SK-N-SH (cell line): ENCODE measurements at regions not wholly inside any gene's neighbourhood (a gene's known extent, or its start where the extent isn't known, plus 50 kb on each side); places are given as distances from the start of the nearest gene placed in this dataset.

Experiments
- CTCF ChIA-PET: fragments of 300-600, 350-600 bp; formaldehyde crosslinking; extraction: SDS; loops from one replicate; lab custom pipeline; 2021; lab: Yijun Ruan, JAX
- POLR2A ChIA-PET: fragments of 350-600 bp; sonication (Branson Sonifier 250); formaldehyde crosslinking; extraction: SDS; loops from one replicate; lab custom pipeline; 2020; ENCODE audit warnings: antibody characterized with exemption, inconsistent platforms; lab: Yijun Ruan, JAX
- DNase-seq: peaks from one replicate; pipeline ENCODE4 v3.0.0; 2012
- H2AFZ ChIP-seq: fragments of 200-600 bp; sonication (generic); 2 replicates; pipeline ENCODE4 v1.8.1; 2016; ENCODE audit warnings: antibody characterized with exemption, mild to moderate bottlenecking, low read depth
- H3F3A ChIP-seq: fragments of 200-600 bp; sonication (generic); replicated peaks from 2 replicates; pipeline ENCODE3; 2016; ENCODE audit warnings: antibody characterized with exemption, mild to moderate bottlenecking; ENCODE audit not compliant: insufficient read depth
- H3K27ac ChIP-seq, 2 experiments: fragments of 200-500 bp in 1 of 2; fragments of 200-600 bp in 1 of 2; sonication (Bioruptor generic) in 1 of 2; sonication (generic), shearing (Covaris generic) in 1 of 2; 2 replicates each; pipeline versions ENCODE4 v1.5.1 to v1.6.1; 2014 to 2016; ENCODE audit warnings: low read depth in 2 of 2, inconsistent platforms in 1 of 2, low read length in 1 of 2, mild to moderate bottlenecking in 1 of 2, mixed read lengths in 1 of 2
- H3K27me3 ChIP-seq: fragments of 200-600 bp; sonication (generic), shearing (Covaris generic); 2 replicates; pipeline ENCODE4 v1.6.1; 2016; ENCODE audit warnings: mixed run types; ENCODE audit not compliant: insufficient read depth
- H3K36me3 ChIP-seq, 2 experiments: fragments of 200-500 bp in 1 of 2; fragments of 200-600 bp in 1 of 2; sonication (Bioruptor generic) in 1 of 2; sonication (generic) in 1 of 2; replicated peaks in 1 of 2; 2 replicates each; pipeline versions ENCODE3 to v1.5.1; 2014 to 2016; ENCODE audit warnings: low read length in 1 of 2, mild to moderate bottlenecking in 1 of 2; ENCODE audit not compliant: insufficient read depth in 2 of 2, control insufficient read depth in 1 of 2
- H3K4me1 ChIP-seq, 2 experiments: fragments of 200-500 bp in 1 of 2; fragments of 200-600 bp in 1 of 2; sonication (Bioruptor generic) in 1 of 2; sonication (generic), shearing (Covaris generic) in 1 of 2; 2 replicates each; pipeline versions ENCODE4 v1.5.1 to v1.6.1; 2014 to 2016; ENCODE audit warnings: low read depth in 1 of 2, low read length in 1 of 2, mixed run types in 1 of 2; ENCODE audit not compliant: insufficient read depth in 2 of 2, control insufficient read depth in 1 of 2
- H3K4me2 ChIP-seq: fragments of 200-600 bp; sonication (generic), shearing (Covaris generic); 2 replicates; pipeline ENCODE4 v1.6.1; 2017; ENCODE audit warnings: mixed run types
- H3K4me3 ChIP-seq, 2 experiments: fragments of 200-500 bp in 1 of 2; fragments of 200-600 bp in 1 of 2; sonication (Bioruptor generic) in 1 of 2; sonication (generic), shearing (Covaris generic) in 1 of 2; 2 replicates each; pipeline versions ENCODE4 v1.5.1 to v1.8.1; 2014 to 2016; ENCODE audit warnings: low read depth in 2 of 2, inconsistent platforms in 1 of 2, low read length in 1 of 2, mild to moderate bottlenecking in 1 of 2, mixed read lengths in 1 of 2, moderate library complexity in 1 of 2
- H3K79me2 ChIP-seq: fragments of 200-600 bp; sonication (generic); 2 replicates; pipeline ENCODE4 v1.8.1; 2017; ENCODE audit warnings: mild to moderate bottlenecking; ENCODE audit not compliant: insufficient read depth
- H3K9ac ChIP-seq: fragments of 200-600 bp; sonication (generic); 2 replicates; pipeline ENCODE4 v1.6.1; 2017; ENCODE audit warnings: mixed run types
- H3K9me2 ChIP-seq: fragments of 200-600 bp; sonication (generic); 2 replicates; pipeline ENCODE4 v1.6.1; 2017; ENCODE audit warnings: mixed run types
- H3K9me3 ChIP-seq: fragments of 200-600 bp; sonication (generic); 2 replicates; pipeline ENCODE4 v1.6.1; 2017; ENCODE audit warnings: mixed run types, mild to moderate bottlenecking, moderate library complexity
- H4K20me1 ChIP-seq: fragments of 200-600 bp; sonication (generic); 2 replicates; pipeline ENCODE4 v1.6.1; 2017; ENCODE audit warnings: mild to moderate bottlenecking, mixed run types; ENCODE audit not compliant: insufficient read depth
- EZH2phosphoT487 ChIP-seq: fragments of 200-600 bp; sonication (generic); IDR thresholded peaks from 2 replicates; pipeline ENCODE4 v1.6.1; 2017; ENCODE audit warnings: low read depth, mixed run types, mild to moderate bottlenecking, antibody characterized with exemption, moderate library complexity, borderline replicate concordance
- GATA2 ChIP-seq: sonication (generic); formaldehyde crosslinking; IDR thresholded peaks from 2 replicates; pipeline ENCODE4 v1.5.0; 2020; ENCODE audit warnings: mild to moderate bottlenecking, missing genetic modification reagents
- JUND ChIP-seq: IDR thresholded peaks from 2 replicates; pipeline ENCODE4 v1.4.0; 2012
- MEF2A ChIP-seq: IDR thresholded peaks from 2 replicates; pipeline ENCODE4 v1.4.0; 2012; ENCODE audit warnings: low read depth, borderline replicate concordance
- NFIC ChIP-seq: IDR thresholded peaks from 2 replicates; pipeline ENCODE4 v1.4.0; 2012; ENCODE audit warnings: borderline replicate concordance
- REST ChIP-seq: IDR thresholded peaks from 2 replicates; pipeline ENCODE4 v1.6.1; 2012; ENCODE audit warnings: mild to moderate bottlenecking, low read depth, low read length, moderate library complexity
- RFX5 ChIP-seq: IDR thresholded peaks from 2 replicates; pipeline ENCODE4 v1.6.1; 2012; ENCODE audit warnings: mild to moderate bottlenecking, improper control_type of control experiment, low read length
- RXRA ChIP-seq: IDR thresholded peaks from 2 replicates; pipeline ENCODE4 v1.4.0; 2012; ENCODE audit warnings: low read depth, mild to moderate bottlenecking, borderline replicate concordance
- WGBS: methylation state at CpG from one replicate; pipeline ENCODE4 v1.1.6; 2017; ENCODE audit warnings: low lambda C conversion rate; 5-methylcytosine and 5-hydroxymethylcytosine counted together
- TF ChIP-seq, protein P1 (sequence below): IDR thresholded peaks from 2 replicates; pipeline ENCODE4 v1.4.0; 2012; ENCODE audit warnings: low read depth

- Histone ChIP-seq H3K9ac (no peak overlapping the region), H3F3A (no peaks in the 10 kb centered on the region), H3K36me3 (no peaks in the 10 kb centered on the region), H3K9me3 (no peaks in the 10 kb centered on the region), H3K4me3 (no peak overlapping the region), H3K27ac (no peak overlapping the region), H3K79me2 (no peaks in the 10 kb centered on the region), H3K27me3 (no peaks in the 10 kb centered on the region), H3K9me2 (no peaks in the 10 kb centered on the region), H2AFZ (no peak overlapping the region), H3K4me1 (no peaks in the 10 kb centered on the region; a peak in 1 of 4 replicates), H3K4me2 (no peak overlapping the region), H4K20me1 (no peaks in the 10 kb centered on the region)
- WGBS: 27% methylated on average over 3 of the region's 3 CpGs
- POLR2A ChIA-PET: no interaction called here
- TF ChIP-seq, protein P1, sequence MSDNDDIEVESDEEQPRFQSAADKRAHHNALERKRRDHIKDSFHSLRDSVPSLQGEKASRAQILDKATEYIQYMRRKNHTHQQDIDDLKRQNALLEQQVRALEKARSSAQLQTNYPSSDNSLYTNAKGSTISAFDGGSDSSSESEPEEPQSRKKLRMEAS: no peak
- TF ChIP-seq EZH2phosphoT487: no peak
- TF ChIP-seq JUND: no peak
- TF ChIP-seq MEF2A: no peak
- no peak for TF ChIP-seq NFIC
- TF ChIP-seq RFX5: no peak
- no peak for DNase-seq
- CTCF ChIA-PET: interaction anchor here (1.6 kb wide), 1 partner anchor 21 kb away, joined by 4 read pairs; no protein-coding TSS in a partner anchor
These were observed 644.3 kb downstream of the BCL11A start for GRCh38 chr2:59909147-59909546.

DNA sequence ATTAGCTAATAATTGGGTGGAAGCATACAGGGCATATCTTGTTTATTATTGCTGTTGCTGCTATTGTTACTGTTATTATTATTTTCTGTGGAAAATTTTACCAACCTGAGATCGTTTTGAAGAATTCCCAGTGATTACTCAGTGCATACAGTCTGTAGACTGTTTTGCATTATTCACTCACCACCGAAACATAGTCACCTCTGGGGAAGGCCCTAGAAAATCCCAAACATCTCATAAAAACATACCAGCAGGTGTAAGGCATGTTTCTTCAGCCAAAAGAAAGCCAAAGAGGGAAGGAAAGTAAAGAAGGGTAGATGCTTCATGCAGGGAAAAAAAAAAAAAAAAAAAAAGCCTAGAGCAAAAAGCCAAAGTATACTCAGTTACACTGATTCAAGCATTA lies 647.7 kb downstream of the BCL11A start:
- ChIA-PET CTCF (interaction anchor here (1.4 kb wide), 1 partner anchor 9 kb away, joined by 4 read pairs; no protein-coding TSS in a partner anchor), POLR2A (no interaction called here)
- no peaks in the 10 kb centered on the region for H3K9me2 ChIP-seq
- no peak overlapping the region for H2AFZ ChIP-seq
- no peaks in the 10 kb centered on the region for H3K27me3 ChIP-seq
- no peak overlapping the region for H3K4me2 ChIP-seq
- no peaks in the 10 kb centered on the region for H3F3A ChIP-seq
- TF ChIP-seq GATA2: no peak
- TF ChIP-seq, protein P1: no peak
- TF ChIP-seq REST: no peak
- TF ChIP-seq RXRA: no peak
- WGBS: 21% methylated on average over 2 of the region's 2 CpGs
- no peaks in the 10 kb centered on the region for H3K36me3 ChIP-seq
- H3K4me3 ChIP-seq: no peak overlapping the region
- H3K4me1 ChIP-seq: no peaks in the 10 kb centered on the region; a peak in 1 of 4 replicates
- no peaks in the 10 kb centered on the region for H3K79me2 ChIP-seq
- no peak overlapping the region for H3K27ac ChIP-seq
- no peaks in the 10 kb centered on the region for H4K20me1 ChIP-seq
- no peaks in the 10 kb centered on the region for H3K9me3 ChIP-seq
- DNase-seq: no peak
- H3K9ac ChIP-seq: no peak overlapping the region
